ENCODE measurements at regions not wholly inside any gene's neighbourhood (a gene's known extent, or its start where the extent isn't known, plus 50 kb on each side); places are given as distances from the start of the nearest gene placed in this dataset.
"Not testable (repeated sequence)": the region's sequence is repeated elsewhere in the genome, so short reads cannot be mapped to it uniquely, and the experiment has no call there.

- no peak for DNase-seq
These were observed 194.0 kb upstream of the RBBP8 start for GRCh38 chr18:22739061-22739642.

- DNase-seq = no peak
These were observed 193.3 kb upstream of the RBBP8 start for GRCh38 chr18:22739789-22740188.

- DNase-seq = no peak
These were observed 191.8 kb upstream of the RBBP8 start for GRCh38 chr18:22741318-22741717.

GRCh38 chr18:22742409-22742808 lies 190.7 kb upstream of the RBBP8 start:
- DNase-seq = no peak

DNA sequence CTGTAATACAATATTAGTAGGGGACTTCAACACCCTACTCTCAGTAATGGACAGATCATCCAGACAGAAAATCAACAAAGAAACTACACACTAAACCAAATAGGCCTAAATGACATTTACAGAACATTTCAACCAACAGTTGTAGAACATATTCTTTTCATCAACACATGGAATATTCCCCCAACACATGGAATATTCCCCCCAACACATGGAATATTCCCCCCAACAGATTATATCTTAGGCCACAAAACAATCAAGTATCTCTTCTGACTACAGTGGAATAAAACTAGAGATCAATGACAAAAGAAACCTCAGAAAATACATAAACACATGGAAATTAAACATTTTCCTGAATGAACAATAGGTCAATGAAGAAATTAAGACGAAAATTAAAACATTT lies 187.2 kb upstream of the RBBP8 start:
- no peak for DNase-seq

DNA sequence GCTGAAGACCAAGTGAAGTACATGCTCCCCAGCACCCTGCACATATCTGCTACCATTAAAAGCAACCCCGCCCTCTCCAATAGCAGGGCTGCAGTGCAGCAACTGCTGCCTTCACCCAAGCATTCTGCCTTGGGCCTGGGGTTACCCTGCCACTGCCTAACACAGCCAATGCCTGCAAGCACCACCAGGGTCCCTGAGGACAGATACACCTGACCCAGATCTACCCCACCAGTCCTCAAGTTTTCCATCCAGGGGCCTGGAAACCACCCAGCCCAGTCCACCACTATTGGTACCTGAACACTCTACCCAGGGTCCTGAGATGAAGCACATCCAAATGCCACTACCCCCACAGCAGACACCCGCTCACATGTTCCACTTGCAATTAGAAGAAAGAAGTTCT lies 181.1 kb upstream of the RBBP8 start:
- no peak for DNase-seq

DNA sequence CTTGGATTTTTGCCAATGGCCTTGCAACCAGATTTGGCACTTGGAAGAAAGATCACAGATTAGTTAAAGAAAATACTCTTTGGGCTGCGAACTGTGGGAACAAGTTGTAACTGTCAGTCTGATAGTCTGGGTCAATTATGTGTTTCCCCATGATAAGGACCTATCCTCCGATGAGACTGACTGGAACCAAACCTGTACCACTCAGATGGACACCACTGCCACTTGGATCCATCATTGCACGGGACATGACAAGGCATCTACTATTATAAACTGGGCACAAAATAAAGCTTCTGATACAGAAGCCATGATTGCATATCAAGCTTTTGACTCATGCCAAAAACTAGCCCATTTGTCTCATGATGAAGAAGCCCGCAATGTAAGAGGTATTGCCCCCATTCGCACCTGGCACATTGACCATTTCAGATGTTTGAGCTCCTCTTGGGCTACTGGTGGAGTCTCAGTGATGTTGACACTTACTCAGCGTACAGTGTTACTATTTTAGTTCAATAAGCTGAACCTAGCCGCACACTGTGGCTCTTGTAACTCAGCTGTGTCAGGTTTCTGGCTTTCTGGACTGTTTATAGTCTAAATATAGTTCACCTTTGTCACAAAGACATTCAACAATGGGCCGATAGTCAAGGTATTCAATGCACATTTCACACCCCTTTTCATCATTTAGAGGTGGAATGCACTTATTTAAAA lies 179.8 kb upstream of the RBBP8 start:
- DNase-seq = no peak

GRCh38 chr18:22764005-22764404 lies 169.1 kb upstream of the RBBP8 start:
- not testable (repeated sequence) for DNase-seq

DNA sequence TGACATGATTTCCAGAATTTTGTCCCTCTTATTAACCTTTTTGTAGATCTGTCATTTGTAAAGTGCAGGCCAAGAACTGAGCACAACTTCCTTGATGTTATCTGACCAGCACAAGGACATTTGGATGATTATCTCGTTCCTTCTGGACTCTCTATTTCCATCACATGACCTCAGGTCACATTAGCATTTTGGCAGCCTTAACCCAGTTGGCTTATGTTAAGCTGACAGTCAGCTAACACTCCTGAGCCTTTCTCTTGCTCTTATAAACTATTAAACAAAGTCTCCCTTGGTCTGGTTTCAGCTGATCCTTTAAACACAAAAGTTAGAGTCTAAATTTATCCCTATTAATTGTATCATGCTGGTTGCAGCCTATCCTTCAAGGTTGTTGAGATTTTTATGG lies 167.2 kb upstream of the RBBP8 start:
- peak in 1 of 2 donors; percentile 38 for DNase-seq

GRCh38 chr18:22767653-22768052 lies 165.5 kb upstream of the RBBP8 start:
- no peak for DNase-seq

GRCh38 chr18:22773944-22774343 lies 159.2 kb upstream of the RBBP8 start:
- no peak for DNase-seq

DNA sequence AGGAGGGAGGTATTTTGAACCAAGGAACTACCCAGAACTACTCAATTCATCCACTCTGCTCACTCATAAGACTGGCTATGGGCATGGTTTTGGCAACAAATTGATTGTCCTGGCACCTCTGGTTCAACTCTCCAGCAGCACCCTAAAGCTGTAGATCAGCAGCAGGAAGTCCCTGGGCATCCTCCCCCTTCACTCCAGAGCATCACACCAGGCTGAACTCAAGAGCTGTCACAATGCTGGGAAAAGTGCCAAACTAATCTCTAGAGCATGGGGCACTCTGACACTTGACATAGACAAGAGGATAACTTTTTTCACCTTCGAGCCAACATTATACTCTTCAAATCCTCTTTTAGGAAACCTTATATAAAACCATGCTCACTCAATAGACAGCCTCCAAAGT lies 154.1 kb upstream of the RBBP8 start:
- DNase-seq = no peak

- no peak for DNase-seq
These were observed 149.9 kb upstream of the RBBP8 start for GRCh38 chr18:22783245-22783644.

- no peak for DNase-seq
These were observed 149.5 kb upstream of the RBBP8 start for GRCh38 chr18:22783662-22784076.

- DNase-seq = no peak
These were observed 144.1 kb upstream of the RBBP8 start for GRCh38 chr18:22789052-22789451.

GRCh38 chr18:22789600-22789999 lies 143.5 kb upstream of the RBBP8 start:
- no peak for DNase-seq

DNA sequence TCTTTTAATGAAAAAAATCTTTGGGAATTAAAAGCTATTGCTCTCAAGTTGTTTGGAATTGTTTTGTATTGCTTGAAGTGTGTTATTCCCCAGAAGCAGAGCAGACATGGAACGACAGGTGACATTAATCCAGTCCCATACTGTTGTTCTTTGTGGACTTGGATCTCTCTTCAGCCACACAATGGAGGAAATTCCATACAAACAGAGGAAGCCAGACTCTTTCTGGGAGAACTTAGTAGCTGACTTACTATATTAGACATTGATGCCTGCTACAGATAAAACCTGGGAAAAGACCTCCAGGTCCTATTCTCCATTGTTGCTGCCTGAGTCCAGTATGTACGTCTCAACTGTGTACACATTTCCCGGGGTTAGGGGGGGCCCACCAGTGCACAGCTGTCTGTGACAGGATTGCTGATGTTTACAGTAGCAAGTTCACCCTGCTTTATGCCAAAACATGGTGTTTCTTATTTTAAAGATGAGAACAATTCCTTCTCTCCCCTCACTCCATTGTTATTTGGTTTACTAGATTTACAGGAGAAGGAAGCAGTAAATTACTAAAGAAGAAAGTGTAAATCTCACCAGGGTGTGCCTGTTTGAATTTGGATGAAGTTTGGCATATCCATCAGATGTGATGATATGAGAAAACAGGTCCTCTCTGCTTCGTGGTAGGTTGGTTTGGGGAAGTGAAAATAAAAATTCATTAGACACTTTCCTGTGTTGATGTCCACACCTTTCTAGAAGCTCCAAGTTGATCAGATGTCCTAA lies 142.4 kb upstream of the RBBP8 start:
- peak in 1 of 2 donors; percentile 38 for DNase-seq

- peak in 1 of 2 donors; percentile 40 for DNase-seq
These were observed 141.9 kb upstream of the RBBP8 start for GRCh38 chr18:22791310-22791610.

GRCh38 chr18:22796113-22796512 lies 137.0 kb upstream of the RBBP8 start:
- DNase-seq = no peak

DNA sequence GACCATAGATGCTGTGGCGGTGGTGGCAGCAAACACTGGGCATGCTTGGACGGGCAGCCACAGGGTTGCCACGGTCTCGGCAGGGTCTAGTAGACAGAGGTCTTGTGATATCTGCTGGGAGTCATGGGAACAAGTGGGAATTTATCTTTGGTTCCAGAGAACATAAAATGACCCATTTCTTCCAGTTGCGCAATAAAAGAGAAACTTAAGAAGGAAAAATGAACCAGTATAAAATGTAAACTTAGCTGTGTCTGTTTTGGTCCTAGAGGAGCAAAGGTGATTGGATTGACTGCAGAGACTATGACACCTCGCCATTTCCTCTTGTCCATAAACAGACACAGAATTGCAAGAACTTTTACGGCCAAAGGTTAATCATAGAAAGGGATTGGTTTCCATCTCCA lies 132.6 kb upstream of the RBBP8 start:
- DNase-seq = no peak

GRCh38 chr18:22813648-22814328 lies 119.3 kb upstream of the RBBP8 start:
- DNase-seq = peak in 1 of 2 donors; percentile 19

- no peak for DNase-seq
These were observed 118.8 kb upstream of the RBBP8 start for GRCh38 chr18:22814329-22814703.

All from right lung (tissue), 2 donors.